ENCODE measurements at regions not wholly inside any gene's neighbourhood (a gene's known extent, or its start where the extent isn't known, plus 50 kb on each side); places are given as distances from the start of the nearest gene placed in this dataset.

- Histone ChIP-seq H3K9ac (replicated peaks in 1 of 4; ENCODE audit: extremely low read depth in 1 of 4, low read depth in 3 of 4, low read length in 3 of 4) (no peak overlapping the region), H2BK12ac (ENCODE audit: low read depth, low read length) (peak overlapping the region; percentile 60; the same call in 1 of the 2 replicates), H4K20me1 (replicated peaks in 1 of 2; ENCODE audit: control insufficient read depth in 1 of 2, insufficient read depth in 2 of 2, low read length in 2 of 2) (no peaks in the 10 kb centered on the region), H3K56ac (replicated peaks; ENCODE audit: insufficient read length, low read depth, low read length) (no peak overlapping the region), H4K5ac (ENCODE audit: insufficient read length, low read depth, low read length) (no peak overlapping the region), H2BK20ac (ENCODE audit: low read length) (peak overlapping the region; percentile 38; the same call in 1 of the 2 replicates), H3K23me2 (ENCODE audit: low read depth, low read length) (no peaks in the 10 kb centered on the region), H3K27ac (ENCODE audit: low read depth, low read length) (no peak overlapping the region), H3K4me1 (replicated peaks in 1 of 4; ENCODE audit: control insufficient read depth in 3 of 4, insufficient read depth in 4 of 4, low read length in 3 of 4) (peaks cover 0 to 8% (median 5%) of the 10 kb centered on the region in 4 experiments; a peak in 5 of 7 replicates), H2BK5ac (ENCODE audit: low read depth, low read length) (0 out of 2 replicates have a peak overlapping the region, but pooled peaks have one; percentile 64), H3K79me1 (ENCODE audit: low read depth, low read length) (no peaks in the 10 kb centered on the region), H3K18ac (ENCODE audit: extremely low read depth, low read length) (no peak overlapping the region), H3K36me3 (ENCODE audit: control insufficient read depth in 2 of 4, insufficient read depth in 4 of 4, low read length in 3 of 4) (no peaks in the 10 kb centered on the region), H3K79me2 (ENCODE audit: control insufficient read depth in 1 of 2, insufficient read depth in 2 of 2, low read length in 2 of 2) (no peaks in the 10 kb centered on the region), H2AFZ (ENCODE audit: low read length) (no peak overlapping the region), H3K4me3 (ENCODE audit: extremely low read depth in 1 of 4, insufficient read depth in 2 of 4, low read depth in 3 of 4, low read length in 4 of 4) (no peak overlapping the region), H3K4me2 (ENCODE audit: insufficient read depth in 1 of 2, low read depth in 2 of 2, low read length in 2 of 2) (no peak overlapping the region), H4K8ac (ENCODE audit: extremely low read depth, insufficient read depth, low read length) (no peak overlapping the region), H3K4ac (replicated peaks; ENCODE audit: insufficient read length, low read depth, low read length) (no peak overlapping the region), H2BK15ac (ENCODE audit: low read length) (no peak overlapping the region), H3K23ac (ENCODE audit: insufficient read length) (no peak overlapping the region), H4K91ac (replicated peaks; ENCODE audit: insufficient read length, low read length) (no peak overlapping the region), H3K9me3 (ENCODE audit: insufficient read depth in 2 of 2, low read depth in 1 of 2, low read length in 1 of 2) (no peaks in the 10 kb centered on the region), H3K14ac (ENCODE audit: insufficient read length) (no peak overlapping the region), H2BK120ac (replicated peaks; ENCODE audit: low read depth, low read length) (peak overlapping the region; percentile 10), H2AK5ac (ENCODE audit: low read depth, low read length) (no peak overlapping the region), H3K27me3 (replicated peaks in 1 of 4; ENCODE audit: control insufficient read depth in 3 of 4, extremely low read depth in 1 of 4, insufficient read depth in 3 of 4, low read length in 3 of 4) (no peaks in the 10 kb centered on the region)
- no peak for DNase-seq (ENCODE audit: low read depth in 1 of 2, low spot score in 2 of 2)
- 87% methylated on average over 7 of the region's 10 CpGs; no CpG with 5 or more reads in 1 of the 2 experiments for WGBS, 2 experiments (ENCODE audit: extremely low coverage in 1 of 2, insufficient coverage in 1 of 2, insufficient read length in 1 of 2, insufficient replicate concordance in 2 of 2, low coverage in 1 of 2, low lambda C conversion rate in 2 of 2, missing lambda C conversion rate in 1 of 2)
- no peak for TF ChIP-seq CTCF (IDR thresholded peaks at IDR 0.05; ENCODE audit: control extremely low read depth in 1 of 3, insufficient read depth in 1 of 3, low read depth in 1 of 3, low read length in 3 of 3)
- POLR2A ChIA-PET (ENCODE audit: partially characterized antibody) = interaction anchor here (0.7 to 4.5 kb wide), 2 partner anchors 10 to 188 kb away, joined by 3 to 61 read pairs; no protein-coding TSS in a partner anchor
- FAIRE-seq = no peak
- CTCF ChIA-PET (ENCODE audit: partially characterized antibody) = interaction anchor here (0.6 to 2.7 kb wide), 11 partner anchors 9 to 413 kb away, joined by 3 to 10 read pairs (median 4); no protein-coding TSS in a partner anchor
These were observed 402.0 kb downstream of the MAFB start for GRCh38 chr20:40286975-40287531.
